HG03064 (cell line): ENCODE measurements at regions not wholly inside any gene's neighbourhood (a gene's known extent, or its start where the extent isn't known, plus 50 kb on each side); places are given as distances from the start of the nearest gene placed in this dataset.
A peak's percentile ranks its signal among the peaks of the same experiment; 100 is the strongest.

Experiments
- ATAC-seq: cut with Tn5 transposase; IDR thresholded peaks from one replicate; pipeline ENCODE4 v1.9.1; 2021; ENCODE audit warnings: low read depth; ENCODE audit not compliant: unreplicated experiment

DNA sequence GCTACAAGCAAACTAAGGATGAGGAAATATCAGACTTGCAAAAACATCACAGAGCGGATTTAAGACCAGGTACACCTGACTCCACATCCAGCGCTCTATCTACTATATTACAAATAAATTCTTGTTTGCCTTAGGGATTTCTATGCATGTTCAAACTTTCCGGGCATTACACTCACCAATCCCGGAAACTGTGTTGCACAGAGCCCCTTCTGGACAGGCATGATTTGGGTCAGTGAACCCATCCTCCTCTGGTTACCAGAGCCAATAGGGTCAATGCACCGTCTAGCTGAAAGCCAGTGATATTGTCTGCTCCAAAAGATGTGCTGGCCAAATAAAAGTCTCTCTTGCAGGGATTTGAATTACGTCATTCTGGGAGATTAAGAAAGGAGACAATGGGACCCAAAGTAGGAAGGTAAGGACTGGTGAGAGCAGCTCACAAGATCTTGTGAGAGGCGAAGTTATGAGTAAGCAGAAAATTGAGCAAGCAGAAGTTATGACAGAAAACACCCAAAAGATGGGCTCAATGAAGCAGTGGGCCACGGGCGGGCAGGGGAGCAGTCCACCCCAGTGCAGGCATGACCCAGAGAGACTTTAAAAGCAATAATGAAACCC is 155.8 kb upstream of the RAI14 start:
- no peak for ATAC-seq

DNA sequence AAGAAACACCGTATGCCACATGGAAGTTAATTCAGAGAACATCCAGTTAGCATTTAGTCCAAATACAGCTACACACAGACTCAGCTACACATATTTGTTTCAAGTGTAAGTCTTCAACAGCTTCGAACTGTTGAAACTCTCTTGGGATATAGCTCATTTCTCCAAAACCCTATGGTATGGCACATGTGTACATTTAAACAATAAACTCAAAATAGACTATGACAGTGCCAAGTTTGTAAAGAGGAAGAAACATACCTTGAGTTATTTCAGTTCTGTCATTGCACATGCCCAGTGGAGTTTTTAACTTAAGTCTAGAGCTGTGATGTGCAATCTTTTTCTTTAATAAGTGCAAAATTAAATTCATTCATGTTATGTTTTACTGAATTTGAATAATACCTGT is 155.1 kb upstream of the RAI14 start:
- no peak for ATAC-seq

DNA sequence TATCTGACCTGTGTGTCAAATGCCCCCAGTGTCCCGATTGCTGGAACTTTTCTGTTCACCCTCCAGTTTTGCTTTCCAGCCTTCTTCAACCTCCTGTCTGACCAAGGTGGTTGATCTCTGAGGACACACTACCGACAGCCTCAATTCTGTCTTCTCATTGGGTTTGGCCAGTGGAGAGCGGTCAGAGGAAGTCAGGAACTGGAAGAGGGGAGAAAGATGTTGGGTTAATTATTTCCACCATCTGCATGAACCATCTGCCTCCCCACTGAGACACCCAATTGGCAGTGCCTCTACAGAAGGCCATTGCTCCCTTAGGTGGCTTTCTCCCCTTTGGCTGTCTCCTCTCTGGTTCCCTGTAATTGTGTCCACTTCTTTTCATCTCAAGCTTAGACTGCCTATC is 154.3 kb upstream of the RAI14 start:
- no peak for ATAC-seq

DNA sequence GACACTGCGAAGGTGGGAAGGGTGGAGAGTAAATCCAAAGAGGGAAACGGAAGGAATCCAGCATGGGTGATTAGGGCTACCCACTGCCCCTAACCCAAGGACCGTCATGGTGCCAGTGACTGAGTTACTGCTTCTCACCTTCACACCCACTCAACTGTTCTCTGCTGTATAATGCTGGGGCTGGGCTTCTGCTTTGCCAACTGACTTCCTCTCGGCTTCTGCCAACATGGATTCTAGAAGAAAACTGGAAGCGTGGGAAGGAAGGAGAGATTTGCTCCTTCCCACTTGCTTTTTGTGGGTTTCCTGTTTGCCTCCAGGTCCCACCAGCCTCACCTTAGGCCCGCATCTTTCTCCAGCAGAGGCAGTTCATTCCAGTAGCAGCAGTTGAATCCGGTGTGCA is 153.5 kb upstream of the RAI14 start:
- no peak for ATAC-seq

DNA sequence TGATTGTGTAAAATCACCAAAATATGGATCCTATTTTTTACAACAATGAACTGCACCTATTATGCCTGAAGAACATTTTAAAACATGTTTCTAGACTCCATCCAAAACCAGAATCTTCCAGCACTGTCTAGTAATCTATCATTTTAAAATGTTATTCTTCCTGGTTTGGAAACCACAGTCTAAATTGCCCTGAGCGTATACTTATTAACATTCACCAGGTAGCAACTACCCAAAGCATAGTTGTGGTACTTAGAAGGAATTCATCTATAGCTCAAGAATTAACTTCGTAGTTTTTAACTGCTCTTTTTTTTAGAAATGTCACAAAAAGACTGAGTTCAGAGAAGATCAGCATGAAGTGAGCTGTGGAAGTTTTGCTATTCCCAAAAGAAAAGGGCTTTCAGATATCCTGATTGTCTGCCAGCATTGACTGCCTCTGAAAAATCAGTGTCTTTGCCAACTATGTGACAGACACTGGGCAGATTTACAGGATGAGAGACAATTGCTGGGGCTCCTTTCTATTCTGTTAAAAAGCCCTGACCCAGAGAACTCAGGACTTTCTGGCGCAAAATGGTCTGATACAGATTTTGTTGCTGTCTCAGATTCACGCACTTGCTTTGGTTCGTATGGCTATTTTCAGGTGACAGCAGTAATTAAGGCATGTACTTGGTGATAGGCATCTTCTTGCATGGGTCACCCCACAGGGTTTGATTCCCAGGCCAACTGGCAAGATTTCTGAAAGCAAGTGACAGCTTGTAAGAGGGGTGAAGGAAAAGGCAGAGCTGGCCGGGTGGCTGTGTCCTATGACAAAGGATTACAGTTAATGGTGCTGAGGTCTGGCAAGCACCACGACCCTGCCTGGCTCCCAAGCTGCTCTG is 152.5 kb upstream of the RAI14 start:
- no peak for ATAC-seq

DNA sequence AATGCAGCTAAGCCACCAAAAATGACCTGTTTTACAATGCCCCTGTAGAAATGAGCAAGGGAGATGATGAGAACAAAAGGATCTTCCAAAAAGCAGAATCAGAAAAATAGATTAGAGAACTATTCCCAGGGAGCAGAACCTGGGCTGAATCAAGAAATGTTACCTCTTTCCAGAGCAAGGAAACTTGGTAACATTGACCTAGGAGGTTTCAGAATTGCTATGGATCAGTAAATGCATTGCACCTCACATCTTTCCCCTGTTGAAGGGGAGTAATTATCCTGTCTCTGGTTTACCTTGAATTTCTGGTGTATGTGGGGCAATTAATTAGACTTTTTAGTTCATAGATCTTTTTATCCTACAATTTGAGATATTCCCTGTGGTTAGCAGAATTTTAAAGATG is 151.2 kb upstream of the RAI14 start:
- ATAC-seq: no peak

DNA sequence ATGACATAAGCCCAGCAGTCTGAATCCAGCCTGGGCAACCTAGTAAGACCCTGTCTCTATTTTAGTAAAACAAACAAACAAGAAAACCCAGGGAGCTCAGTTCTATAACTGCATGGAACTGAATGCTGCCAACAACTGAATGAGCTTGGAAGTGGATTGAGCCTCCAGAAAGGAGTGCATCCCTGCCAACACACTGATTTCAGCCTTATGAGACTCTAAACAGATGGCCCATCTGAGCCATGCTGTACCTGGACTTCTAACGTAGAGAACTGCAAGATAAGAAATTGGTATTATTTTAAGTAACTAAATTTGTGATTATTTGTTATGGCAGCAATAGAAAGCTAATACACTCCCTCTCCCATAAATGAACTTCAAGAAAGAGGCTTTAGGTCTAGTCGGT is 150.4 kb upstream of the RAI14 start:
- ATAC-seq: no peak

DNA sequence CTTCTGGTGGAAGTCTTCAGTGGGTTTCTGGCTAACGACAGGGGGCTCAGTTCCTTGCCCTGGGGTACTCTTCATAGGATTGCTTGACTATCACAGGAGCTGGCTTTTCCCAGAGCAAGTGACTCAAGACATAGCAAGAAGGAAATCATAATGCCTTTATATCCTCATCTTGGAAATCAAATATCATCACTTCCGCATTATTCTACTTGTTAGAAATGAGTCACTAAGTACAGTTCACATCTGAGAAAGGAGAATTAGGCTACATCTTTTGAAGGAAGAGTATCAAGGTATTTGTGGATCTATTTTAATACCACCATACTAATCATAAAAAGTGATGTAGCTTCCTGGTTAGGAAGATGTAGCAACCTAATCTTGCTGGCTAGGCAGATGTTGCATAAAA is 148.2 kb upstream of the RAI14 start:
- ATAC-seq: no peak

DNA sequence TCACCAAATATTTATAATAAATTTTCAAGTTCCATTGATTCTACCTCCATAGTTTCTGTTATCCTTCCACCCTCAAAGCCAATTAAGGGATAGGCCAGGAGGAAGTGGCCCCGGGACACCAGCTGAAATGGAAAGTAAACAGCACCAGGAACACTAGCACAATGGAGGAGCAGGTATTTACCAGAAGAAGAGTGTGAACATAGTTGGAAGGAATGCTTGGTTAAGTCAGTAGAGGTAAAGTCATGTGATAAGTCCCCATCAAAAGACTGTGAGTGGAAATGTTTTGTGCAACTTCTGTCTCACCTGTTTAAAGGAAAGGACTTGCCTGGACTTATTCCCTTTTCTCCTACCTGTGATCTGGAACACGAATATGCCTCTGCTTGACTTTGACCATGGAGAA is 146.7 kb upstream of the RAI14 start:
- no peak for ATAC-seq

DNA sequence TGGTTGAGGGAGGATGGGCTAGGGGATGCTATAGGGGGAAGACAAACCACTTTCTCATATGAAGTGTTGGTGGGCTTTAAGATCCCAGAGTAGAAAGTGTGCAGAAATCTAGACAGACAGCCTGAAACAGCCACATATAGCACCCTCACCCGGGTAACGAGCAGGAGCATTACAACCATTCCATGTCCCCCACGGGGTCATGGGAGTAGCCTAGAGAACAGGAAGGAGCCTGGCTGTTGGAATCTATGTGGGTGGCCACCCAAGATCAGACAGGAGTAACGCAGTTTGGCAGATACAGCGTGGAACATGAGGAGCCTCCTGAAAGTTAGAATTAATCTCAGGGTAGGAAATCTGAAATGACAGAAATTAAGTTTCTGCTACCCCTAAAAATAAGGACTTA is 146.1 kb upstream of the RAI14 start:
- no peak for ATAC-seq

DNA sequence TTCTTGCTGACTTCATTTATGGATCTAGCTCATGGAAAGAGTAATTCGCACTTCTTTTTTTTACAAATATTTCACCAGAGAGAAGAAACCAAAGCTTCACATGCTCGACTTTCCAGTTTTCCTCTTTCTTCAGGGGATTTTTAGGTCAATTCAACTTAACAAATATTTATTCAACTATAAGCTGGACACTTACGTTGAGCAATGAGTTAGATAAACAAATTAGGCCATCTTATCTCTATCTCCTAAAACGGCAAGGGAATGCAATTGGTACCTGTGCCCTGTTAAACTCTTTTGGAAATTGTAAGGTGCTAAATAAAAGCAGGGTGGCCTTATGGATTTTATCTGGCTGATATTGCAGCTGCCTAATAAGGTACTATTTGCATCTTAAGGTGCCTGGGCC is 145.1 kb upstream of the RAI14 start:
- ATAC-seq: no peak

DNA sequence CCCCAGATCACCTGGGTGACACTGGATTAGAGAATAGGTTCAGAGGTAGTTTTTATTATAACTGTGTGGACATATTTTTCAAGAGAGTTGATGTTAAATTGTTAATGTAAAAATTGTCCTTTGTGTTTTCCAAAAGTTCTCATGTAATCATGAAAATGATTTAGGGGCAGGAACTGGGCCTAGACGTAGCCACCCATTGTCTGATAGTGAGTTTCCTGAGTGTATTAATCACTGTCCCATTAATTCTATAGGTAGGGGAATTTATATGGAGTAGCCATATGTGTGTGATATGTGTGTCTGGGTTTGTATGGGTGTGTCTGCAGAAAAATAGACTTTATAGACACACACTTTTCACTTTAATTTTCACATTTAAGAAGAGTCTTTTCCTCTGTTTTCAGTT is 144.6 kb upstream of the RAI14 start:
- ATAC-seq: no peak

DNA sequence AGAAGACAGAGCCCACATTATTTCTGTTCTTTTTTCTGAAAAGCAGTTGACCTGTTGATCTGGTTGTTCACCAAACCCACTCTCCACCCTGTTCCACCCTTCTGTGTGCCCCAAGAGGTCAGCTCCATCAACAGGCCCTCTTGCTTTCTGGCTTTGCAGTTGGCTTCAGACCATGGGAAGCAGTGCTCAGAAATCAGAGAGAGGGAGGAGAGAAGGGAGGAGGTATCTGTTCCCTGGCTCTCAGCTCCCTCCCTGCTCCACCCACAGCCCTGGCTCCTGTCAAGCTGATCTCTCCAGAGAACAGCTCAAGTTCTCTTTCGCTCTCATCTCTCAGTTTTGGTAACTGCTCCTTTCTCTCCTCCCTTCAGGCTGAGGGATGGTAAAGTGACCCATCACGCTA is 144.2 kb upstream of the RAI14 start:
- no peak for ATAC-seq

DNA sequence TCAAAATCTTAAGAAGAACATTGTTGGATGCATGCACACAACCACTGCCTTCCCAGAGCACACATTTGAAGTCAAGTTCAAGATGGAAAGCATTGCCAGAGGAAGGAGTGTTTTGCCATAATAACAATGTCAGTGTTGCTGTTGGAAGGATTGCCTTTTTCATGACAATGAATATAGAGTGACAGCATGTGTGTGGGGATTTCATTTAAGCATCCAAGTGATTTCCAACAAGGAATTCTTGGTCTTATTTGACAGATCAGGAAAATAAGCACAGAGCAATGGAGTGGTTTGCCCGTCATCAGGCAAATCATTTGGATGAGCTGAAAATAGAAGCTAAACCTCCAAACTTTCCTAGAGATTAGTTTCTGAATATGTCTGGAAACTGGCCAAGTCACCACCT is 140.0 kb upstream of the RAI14 start:
- ATAC-seq: no peak

DNA sequence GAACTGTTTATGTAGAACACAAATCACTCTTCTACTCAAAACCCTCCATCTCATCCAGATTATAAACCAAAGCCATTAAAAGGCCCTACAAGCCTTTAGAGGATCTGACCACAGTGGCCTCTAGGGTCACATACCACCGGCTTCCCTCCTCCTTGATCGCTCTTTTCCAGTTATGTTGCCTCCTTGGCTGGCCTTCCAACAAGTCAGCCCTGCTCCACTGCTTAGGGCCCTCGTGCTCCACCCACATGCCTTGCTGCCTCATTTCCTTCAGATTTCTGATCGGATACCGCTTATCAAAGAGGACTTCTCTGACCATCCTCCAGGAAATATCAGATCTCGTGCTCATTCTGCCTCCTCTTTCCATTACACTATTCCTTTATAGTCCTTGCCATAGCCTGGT is 139.4 kb upstream of the RAI14 start:
- no peak for ATAC-seq

DNA sequence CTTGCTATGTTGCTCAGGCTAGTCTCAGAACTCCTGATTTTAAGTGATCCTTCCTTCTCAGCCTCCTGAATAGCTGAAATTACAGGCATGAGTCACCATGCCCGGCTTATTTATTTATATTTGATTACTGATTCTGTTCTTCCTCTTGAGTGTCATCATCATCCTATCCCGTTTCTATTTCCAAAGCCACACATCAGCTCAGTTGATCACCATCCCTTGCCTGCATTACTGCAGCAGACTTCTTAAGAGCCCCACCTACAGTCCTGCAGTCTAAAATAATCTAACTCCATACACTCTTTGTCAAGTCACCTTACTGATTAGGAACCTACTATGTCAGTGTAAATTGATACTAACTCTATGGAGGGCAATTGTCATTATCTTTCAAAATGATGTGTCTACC is 138.9 kb upstream of the RAI14 start:
- ATAC-seq: no peak

DNA sequence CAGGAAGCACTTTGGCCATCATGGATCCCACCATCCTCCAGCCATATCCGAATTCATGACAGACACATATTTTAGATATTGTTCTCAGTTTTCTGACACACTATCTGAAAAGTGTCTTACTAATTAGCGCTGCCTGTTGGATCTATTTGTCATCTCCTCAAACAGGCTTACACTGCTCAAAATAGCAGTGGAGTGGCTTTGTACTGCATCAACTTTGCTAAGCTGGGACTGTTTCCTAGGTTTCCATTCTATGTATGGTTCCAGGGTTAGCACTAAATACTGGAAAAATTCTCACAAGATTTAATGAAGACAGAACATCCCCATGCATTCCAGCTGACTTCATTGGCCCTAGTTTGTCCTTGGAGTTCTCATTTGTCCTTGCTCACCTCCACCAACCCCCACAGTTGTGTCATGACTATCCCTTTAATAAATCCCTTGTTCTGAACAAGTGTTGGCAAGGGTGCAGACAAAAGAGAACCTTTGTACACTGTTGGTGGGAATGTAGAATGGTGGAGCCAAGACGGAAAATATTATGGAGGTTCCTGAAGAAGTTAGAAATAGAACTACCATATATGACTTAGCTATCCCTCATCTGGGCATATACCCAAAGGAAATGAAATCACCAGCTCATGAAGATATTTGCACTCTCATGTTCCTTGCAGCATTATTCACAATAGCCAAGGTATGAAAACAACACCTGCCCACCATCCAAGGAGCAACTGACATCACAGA is 136.5 kb upstream of the RAI14 start:
- no peak for ATAC-seq

DNA sequence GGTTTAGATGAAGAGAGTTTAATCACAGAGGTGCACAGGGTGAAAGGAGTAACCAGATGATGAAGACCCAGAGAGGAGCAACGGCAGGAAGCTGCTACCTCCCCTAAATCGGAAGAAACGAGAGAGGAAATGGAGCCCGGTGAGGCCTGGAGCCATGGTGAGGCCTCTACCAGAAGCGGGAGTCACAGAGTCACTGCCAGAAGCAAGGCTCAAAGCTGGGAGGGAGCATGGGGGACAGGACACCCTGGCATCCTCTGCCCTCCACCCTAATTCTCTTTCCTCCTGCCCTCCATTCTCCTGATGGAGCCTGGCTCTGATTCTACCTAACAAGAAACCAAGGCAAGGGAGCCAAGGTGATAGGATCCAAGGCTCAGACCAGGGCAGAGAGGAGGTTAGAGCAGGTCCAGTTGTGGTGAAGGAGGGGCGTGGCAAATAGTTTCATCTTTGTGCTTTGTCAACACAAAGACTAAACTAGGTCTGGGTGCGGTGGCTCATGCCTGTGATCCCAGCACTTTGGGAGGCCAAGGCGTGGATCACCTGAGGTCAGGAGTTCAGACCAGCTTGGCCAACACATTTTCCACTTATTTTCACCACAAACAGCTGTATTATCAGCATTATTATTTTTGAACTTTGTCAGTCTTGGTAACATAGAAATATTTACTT is 134.4 kb upstream of the RAI14 start:
- ATAC-seq: no peak

DNA sequence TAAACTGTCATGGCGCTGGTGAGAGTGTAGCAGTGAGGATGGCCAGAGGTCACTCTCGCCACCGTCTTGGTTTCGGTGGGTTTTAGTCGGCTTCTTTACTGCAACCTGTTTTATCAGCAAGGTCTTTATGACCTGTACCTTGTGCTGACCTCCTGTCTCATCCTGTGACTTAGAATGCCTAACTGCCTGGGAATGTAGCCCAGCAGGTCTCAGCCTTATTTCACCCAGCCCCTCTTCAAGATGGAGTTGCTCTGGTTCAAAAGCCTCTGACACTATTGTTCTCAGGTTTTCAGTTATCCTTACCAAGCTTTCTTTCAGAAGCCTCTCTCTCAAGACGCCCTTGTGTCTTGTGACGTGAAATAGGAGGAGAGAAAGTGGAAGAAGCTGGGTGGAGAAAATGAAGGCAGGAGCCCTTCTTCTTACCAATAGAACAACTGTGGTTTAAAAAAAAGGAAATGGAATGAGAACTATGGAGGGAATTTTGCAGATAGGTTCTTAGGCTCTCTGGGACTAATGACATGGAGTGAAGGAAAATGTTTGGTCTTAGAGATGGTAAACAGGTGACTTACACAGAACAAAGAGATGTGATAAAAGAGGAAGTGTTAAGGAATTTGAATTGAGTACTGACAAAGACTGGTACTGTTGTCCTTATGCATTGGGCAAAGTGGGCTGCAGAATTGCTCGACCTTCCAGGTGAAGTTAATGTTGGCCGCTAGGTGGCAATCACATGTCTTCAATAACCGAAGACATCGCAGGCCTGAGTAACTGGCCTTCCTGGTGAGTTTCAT is 133.3 kb upstream of the RAI14 start:
- peak; percentile 81 for ATAC-seq

DNA sequence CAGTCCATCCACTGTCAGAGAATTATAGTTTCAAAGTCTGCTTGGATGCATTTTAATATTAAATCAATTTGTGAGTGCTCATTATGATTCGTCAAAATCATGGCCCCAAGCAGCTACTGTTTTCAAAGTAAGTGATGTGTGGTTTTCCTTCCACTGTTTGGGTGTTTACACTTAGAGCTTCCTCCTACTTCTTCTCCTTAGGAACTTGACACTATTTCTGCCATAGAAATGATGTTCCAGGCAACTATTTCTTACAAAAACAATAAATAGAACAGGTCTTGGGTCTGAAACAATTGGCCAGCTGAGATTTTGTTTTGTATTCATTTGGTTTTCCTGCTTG is 132.8 kb upstream of the RAI14 start:
- ATAC-seq: no peak

DNA sequence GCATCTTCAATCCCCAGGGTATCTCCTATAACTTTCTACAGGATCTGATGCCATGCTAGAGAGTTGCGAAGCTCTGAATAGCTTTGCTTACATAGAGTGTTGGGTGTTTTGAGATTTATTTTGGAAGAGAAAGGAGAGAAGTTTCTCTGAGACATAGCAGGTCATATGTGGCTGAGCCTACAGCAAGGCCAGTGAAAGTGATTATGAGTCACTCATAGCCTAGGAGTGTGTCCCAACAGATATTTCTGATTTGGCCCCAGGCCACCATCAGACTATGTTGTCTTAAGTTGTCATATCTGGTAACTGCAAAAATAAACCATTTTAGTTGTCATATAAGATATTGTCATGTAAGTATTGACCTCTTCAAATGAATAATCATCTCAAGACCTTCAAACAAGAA is 132.0 kb upstream of the RAI14 start:
- ATAC-seq: no peak
